ELF-1 (cell line): ENCODE measurements at regions not wholly inside any gene's neighbourhood (a gene's known extent, or its start where the extent isn't known, plus 50 kb on each side); places are given as distances from the start of the nearest gene placed in this dataset.
A peak's percentile ranks its signal among the peaks of the same experiment; 100 is the strongest.
"Not testable (repeated sequence)": the region's sequence is repeated elsewhere in the genome, so short reads cannot be mapped to it uniquely, and the experiment has no call there.

ENCODE experiments used
- DNase-seq: peaks from one replicate; pipeline ENCODE4 v3.0.0-alpha.2; 2016; ENCODE audit warnings: low read depth, low spot score

- no peak for DNase-seq
Measured at GRCh38 chr2:83394134-83394904, 1064.8 kb downstream of the SUCLG1 start.

GRCh38 chr2:83388804-83389203 lies 1070.3 kb downstream of the SUCLG1 start:
- DNase-seq: no peak

GRCh38 chr2:83386549-83386948 lies 1072.5 kb downstream of the SUCLG1 start:
- DNase-seq: no peak

- DNase-seq: no peak
Measured at GRCh38 chr2:83378921-83379320, 1080.2 kb downstream of the SUCLG1 start.

- DNase-seq: no peak
Measured at GRCh38 chr2:83376731-83377130, 1082.3 kb downstream of the SUCLG1 start.

- no peak for DNase-seq
Measured at GRCh38 chr2:83370419-83370762, 1088.7 kb downstream of the SUCLG1 start.

- DNase-seq: no peak
Measured at GRCh38 chr2:83369601-83370418, 1089.3 kb downstream of the SUCLG1 start.

GRCh38 chr2:83368916-83369315 lies 1090.2 kb downstream of the SUCLG1 start:
- no peak for DNase-seq

- no peak for DNase-seq
Measured at GRCh38 chr2:83368461-83368860, 1090.6 kb downstream of the SUCLG1 start.

GRCh38 chr2:83365476-83365875 lies 1093.6 kb downstream of the SUCLG1 start:
- DNase-seq: no peak

- DNase-seq: no peak
Measured at GRCh38 chr2:83364264-83364663, 1094.8 kb downstream of the SUCLG1 start.

- DNase-seq: not testable (repeated sequence)
Measured at GRCh38 chr2:83363138-83363537, 1095.9 kb downstream of the SUCLG1 start.

GRCh38 chr2:83359336-83359735 lies 1099.7 kb downstream of the SUCLG1 start:
- DNase-seq: no peak

GRCh38 chr2:83342860-83343329 lies 1116.2 kb downstream of the SUCLG1 start:
- no peak for DNase-seq

- DNase-seq: no peak
Measured at GRCh38 chr2:83340424-83340823, 1118.7 kb downstream of the SUCLG1 start.

- DNase-seq: not testable (repeated sequence)
Measured at GRCh38 chr2:83339942-83340341, 1119.1 kb downstream of the SUCLG1 start.

- DNase-seq: no peak
Measured at GRCh38 chr2:83331810-83332209, 1127.3 kb downstream of the SUCLG1 start.

GRCh38 chr2:83323038-83323437 lies 1136.0 kb downstream of the SUCLG1 start:
- no peak for DNase-seq

GRCh38 chr2:83320053-83320452 lies 1139.0 kb downstream of the SUCLG1 start:
- no peak for DNase-seq

GRCh38 chr2:83305758-83306378 lies 1153.2 kb downstream of the SUCLG1 start:
- DNase-seq: peak; percentile 2

GRCh38 chr2:83291083-83291482 lies 1168.0 kb downstream of the SUCLG1 start:
- no peak for DNase-seq

GRCh38 chr2:83282841-83283240 lies 1176.2 kb downstream of the SUCLG1 start:
- DNase-seq: no peak
